GM23248 (cell line): ENCODE measurements at regions not wholly inside any gene's neighbourhood (a gene's known extent, or its start where the extent isn't known, plus 50 kb on each side); places are given as distances from the start of the nearest gene placed in this dataset.
"Not testable (repeated sequence)": the region's sequence is repeated elsewhere in the genome, so short reads cannot be mapped to it uniquely, and the experiment has no call there.

Experiments used
- DNase-seq: peaks from one replicate; pipeline ENCODE4 v3.0.0-alpha.2; 2015
- H2AFZ ChIP-seq: fragments of 200-600 bp; sonication (generic); 2 replicates; pipeline ENCODE4 v1.6.1; 2016; ENCODE audit warnings: antibody characterized with exemption
- H3F3A ChIP-seq: fragments of 200-600 bp; sonication (generic); 2 replicates; pipeline ENCODE4 v1.6.1; 2016; ENCODE audit warnings: mild to moderate bottlenecking, antibody characterized with exemption, mixed run types; ENCODE audit not compliant: insufficient read depth
- H3K27ac ChIP-seq: fragments of 200-600 bp; sonication (generic); 2 replicates; pipeline ENCODE4 v1.5.1; 2016; ENCODE audit warnings: mild to moderate bottlenecking
- H3K27me3 ChIP-seq: fragments of 200-600 bp; sonication (generic); replicated peaks from 2 replicates; pipeline ENCODE4 v1.6.1; 2016; ENCODE audit warnings: mild to moderate bottlenecking; ENCODE audit not compliant: insufficient read depth
- H3K36me3 ChIP-seq: fragments of 200-600 bp; sonication (generic); 2 replicates; pipeline ENCODE4 v1.6.1; 2016; ENCODE audit warnings: low read depth, mild to moderate bottlenecking
- H3K4me1 ChIP-seq: fragments of 200-600 bp; sonication (generic); 2 replicates; pipeline ENCODE4 v1.6.1; 2016; ENCODE audit warnings: mild to moderate bottlenecking; ENCODE audit not compliant: insufficient read depth
- H3K4me2 ChIP-seq: fragments of 200-600 bp; sonication (generic); one replicate; pipeline ENCODE4 v1.6.1; 2016; ENCODE audit warnings: mild to moderate bottlenecking; ENCODE audit not compliant: unreplicated experiment
- H3K4me3 ChIP-seq: fragments of 200-600 bp; sonication (generic); 2 replicates; pipeline ENCODE4 v1.5.1; 2016; ENCODE audit warnings: mild to moderate bottlenecking
- H3K79me2 ChIP-seq: fragments of 200-600 bp; sonication (generic); 2 replicates; pipeline ENCODE4 v1.6.1; 2016; ENCODE audit warnings: mild to moderate bottlenecking; ENCODE audit not compliant: insufficient read depth
- H3K9ac ChIP-seq: fragments of 200-600 bp; sonication (generic); 2 replicates; pipeline ENCODE4 v1.6.1; 2016; ENCODE audit warnings: mild to moderate bottlenecking
- H3K9me2 ChIP-seq: fragments of 200-600 bp; sonication (generic); 2 replicates; pipeline ENCODE4 v1.6.1; 2016; ENCODE audit warnings: mixed run types, mild to moderate bottlenecking, moderate library complexity; ENCODE audit not compliant: insufficient read depth
- H3K9me3 ChIP-seq: fragments of 200-600 bp; sonication (generic); one replicate; pipeline ENCODE4 v1.6.1; 2017; ENCODE audit warnings: low read depth
- H4K20me1 ChIP-seq: fragments of 200-600 bp; sonication (generic); 2 replicates; pipeline ENCODE4 v1.6.0; 2016; ENCODE audit not compliant: insufficient read depth
- EZH2 ChIP-seq: fragments of 200-600 bp; sonication (generic); IDR thresholded peaks from 2 replicates; pipeline ENCODE4 v1.6.1; 2018; ENCODE audit warnings: antibody characterized with exemption, mild to moderate bottlenecking; ENCODE audit not compliant: insufficient read depth, poor library complexity, severe bottlenecking
- EZH2phosphoT487 ChIP-seq: fragments of 200-600 bp; sonication (generic); IDR thresholded peaks from 2 replicates; pipeline ENCODE4 v1.6.1; 2018; ENCODE audit warnings: antibody characterized with exemption, moderate library complexity, mild to moderate bottlenecking, low read depth; ENCODE audit not compliant: insufficient read depth
- WGBS, 2 experiments: methylation state at CpG; one replicate each; pipeline ENCODE4 v1.1.6; 2015 to 2017; ENCODE audit warnings: low lambda C conversion rate in 2 of 2, low coverage in 1 of 2; ENCODE audit errors: missing lambda C conversion rate in 2 of 2; 5-methylcytosine and 5-hydroxymethylcytosine counted together
- in situ Hi-C: fragments of 300-500 bp; cut with MboI; formaldehyde crosslinking; loops from 2 replicates; pipeline ENCODE4 v1.15.0; 2020

- H3K4me3 ChIP-seq, H3K9me3 ChIP-seq, H2AFZ ChIP-seq, H3K4me1 ChIP-seq, H3K27ac ChIP-seq, H3K9me2 ChIP-seq, H4K20me1 ChIP-seq, H3K4me2 ChIP-seq, H3K9ac ChIP-seq, H3K36me3 ChIP-seq, in situ Hi-C loops, H3F3A ChIP-seq, H3K79me2 ChIP-seq, DNase-seq, H3K27me3 ChIP-seq: not testable (repeated sequence)
- WGBS, 2 experiments: 34 to 36% methylated on average over 3 of the region's 3 CpGs
Observed at GRCh38 chr7:58085444-58085843, 635.5 kb downstream of the ZNF716 start.

- in situ Hi-C loops: no loop called here
- H3K9me3 ChIP-seq: no peaks in the 10 kb centered on the region
Observed at GRCh38 chr7:58086461-58086860, 636.5 kb downstream of the ZNF716 start.

GRCh38 chr7:58086871-58087535 is 637.0 kb downstream of the ZNF716 start:
- DNase-seq: no peak
- 65 to 70% methylated on average over 40 to 65 of the region's 65 CpGs for WGBS, 2 experiments
- Histone ChIP-seq H3K4me2 (no peak overlapping the region), H3K9me2 (no peaks in the 10 kb centered on the region), H3K79me2 (no peaks in the 10 kb centered on the region), H3F3A (no peaks in the 10 kb centered on the region), H3K4me3 (no peak overlapping the region), H3K27me3 (no peaks in the 10 kb centered on the region), H3K27ac (no peak overlapping the region), H3K9me3 (no peaks in the 10 kb centered on the region), H3K36me3 (no peaks in the 10 kb centered on the region), H3K9ac (no peak overlapping the region), H4K20me1 (no peaks in the 10 kb centered on the region), H3K4me1 (no peaks in the 10 kb centered on the region), H2AFZ (no peak overlapping the region)
- TF ChIP-seq EZH2phosphoT487 (no peak), EZH2 (no peak)
- in situ Hi-C loops: no loop called here

More at GRCh38 chr7:58086461-58086860, 636.5 kb downstream of the ZNF716 start:
- Histone ChIP-seq H3K4me2 (no peak overlapping the region), H3K27ac (no peak overlapping the region), H4K20me1 (no peaks in the 10 kb centered on the region), H3K4me3 (no peak overlapping the region), H3K9ac (no peak overlapping the region), H3K4me1 (no peaks in the 10 kb centered on the region), H2AFZ (no peak overlapping the region), H3F3A (no peaks in the 10 kb centered on the region), H3K27me3 (no peaks in the 10 kb centered on the region), H3K36me3 (no peaks in the 10 kb centered on the region), H3K9me2 (no peaks in the 10 kb centered on the region), H3K79me2 (no peaks in the 10 kb centered on the region)
- TF ChIP-seq EZH2phosphoT487 (no peak), EZH2 (no peak)
- 55 to 59% methylated on average over 20 to 40 of the region's 40 CpGs for WGBS, 2 experiments
- peak; percentile 0 for DNase-seq

GRCh38 chr7:58087536-58088190 is 637.7 kb downstream of the ZNF716 start:
- Histone ChIP-seq H3K4me1 (no peaks in the 10 kb centered on the region), H3K36me3 (no peaks in the 10 kb centered on the region), H3K79me2 (no peaks in the 10 kb centered on the region), H3F3A (no peaks in the 10 kb centered on the region), H3K9me2 (no peaks in the 10 kb centered on the region), H3K27ac (no peak overlapping the region), H3K9me3 (no peaks in the 10 kb centered on the region), H3K4me2 (no peak overlapping the region), H3K27me3 (no peaks in the 10 kb centered on the region), H3K4me3 (no peak overlapping the region), H2AFZ (no peak overlapping the region), H4K20me1 (no peaks in the 10 kb centered on the region), H3K9ac (no peak overlapping the region)
- DNase-seq: no peak
- TF ChIP-seq EZH2 (no peak), EZH2phosphoT487 (no peak)
- in situ Hi-C loops: no loop called here
- 69 to 71% methylated on average over 39 to 56 of the region's 56 CpGs for WGBS, 2 experiments

- 58 to 61% methylated on average over 14 to 19 of the region's 19 CpGs for WGBS, 2 experiments
- H3K79me2 ChIP-seq, H2AFZ ChIP-seq, H3K27ac ChIP-seq, H3K4me3 ChIP-seq, DNase-seq, in situ Hi-C loops, H3K9me2 ChIP-seq, H4K20me1 ChIP-seq, H3K9me3 ChIP-seq, H3K27me3 ChIP-seq, H3K36me3 ChIP-seq, H3K4me1 ChIP-seq, H3F3A ChIP-seq, H3K9ac ChIP-seq, H3K4me2 ChIP-seq: not testable (repeated sequence)
Observed at GRCh38 chr7:58088191-58088560, 638.2 kb downstream of the ZNF716 start.

- in situ Hi-C loops, H3F3A ChIP-seq: not testable (repeated sequence)
- WGBS, 2 experiments: 0% methylated on average over 1 of the region's 1 CpG
Observed at GRCh38 chr7:58091063-58091462, 641.1 kb downstream of the ZNF716 start.

More at GRCh38 chr7:58091063-58091462, 641.1 kb downstream of the ZNF716 start:
- not testable (repeated sequence) for H3K27me3 ChIP-seq, DNase-seq, H3K9me2 ChIP-seq, H2AFZ ChIP-seq, H3K9me3 ChIP-seq, H3K4me3 ChIP-seq, H4K20me1 ChIP-seq, H3K4me1 ChIP-seq, H3K27ac ChIP-seq, H3K9ac ChIP-seq, H3K36me3 ChIP-seq, H3K4me2 ChIP-seq, H3K79me2 ChIP-seq
